ENCODE measurements at regions not wholly inside any gene's neighbourhood (a gene's known extent, or its start where the extent isn't known, plus 50 kb on each side); places are given as distances from the start of the nearest gene placed in this dataset.

GRCh38 chr4:129353490-129353889 lies 257.5 kb downstream of the C4orf33 start:
- Mint-ChIP-seq H3K4me3 (no peak overlapping the region), H3K27ac (no peak overlapping the region), H3K36me3 (no peaks in the 10 kb centered on the region), H3K27me3 (peaks cover 9% of the 10 kb centered on the region), H3K4me1 (no peaks in the 10 kb centered on the region), H3K9me3 (peaks cover 0 to 1% (median 0%) of the 10 kb centered on the region in 7 donors)
- no peak overlapping the region for H3K27ac ChIP-seq (ENCODE audit: insufficient read depth, low read length, poor library complexity, severe bottlenecking)
- H3K4me1 ChIP-seq (ENCODE audit: control insufficient read depth, insufficient read depth, low read length, poor library complexity, severe bottlenecking): no peaks in the 10 kb centered on the region
- H3K36me3 ChIP-seq (ENCODE audit: control insufficient read depth, insufficient read depth, low read length): no peaks in the 10 kb centered on the region
- ATAC-seq (ENCODE audit: low read depth in 2 of 2) (no peak), DNase-seq (no peak)
- H3K27me3 ChIP-seq (ENCODE audit: control insufficient read depth, insufficient read depth, low read length): no peaks in the 10 kb centered on the region
- no peak overlapping the region for H3K4me3 ChIP-seq (ENCODE audit: low read depth, low read length)
- no peaks in the 10 kb centered on the region for H3K9me3 ChIP-seq (ENCODE audit: control insufficient read depth in 2 of 2, low read length in 2 of 2)

GRCh38 chr4:129355031-129355430 lies 259.1 kb downstream of the C4orf33 start:
- no peak for DNase-seq
- no peak overlapping the region for H3K4me3 Mint-ChIP-seq
- H3K36me3 ChIP-seq (ENCODE audit: control insufficient read depth, insufficient read depth, low read length): no peaks in the 10 kb centered on the region
- peaks cover 0 to 2% (median 0%) of the 10 kb centered on the region in 7 donors for H3K9me3 Mint-ChIP-seq
- no peak overlapping the region for H3K27ac ChIP-seq (ENCODE audit: insufficient read depth, low read length, poor library complexity, severe bottlenecking)
- no peaks in the 10 kb centered on the region for H3K4me1 Mint-ChIP-seq
- H3K27me3 ChIP-seq (ENCODE audit: control insufficient read depth, insufficient read depth, low read length): no peaks in the 10 kb centered on the region
- no peaks in the 10 kb centered on the region for H3K9me3 ChIP-seq (ENCODE audit: control insufficient read depth in 2 of 2, low read length in 2 of 2)
- H3K36me3 Mint-ChIP-seq: no peaks in the 10 kb centered on the region
- H3K4me3 ChIP-seq (ENCODE audit: low read depth, low read length): no peak overlapping the region
- no peak for ATAC-seq (ENCODE audit: low read depth in 2 of 2)
- H3K4me1 ChIP-seq (ENCODE audit: control insufficient read depth, insufficient read depth, low read length, poor library complexity, severe bottlenecking): no peaks in the 10 kb centered on the region
- peaks cover 9% of the 10 kb centered on the region for H3K27me3 Mint-ChIP-seq
- H3K27ac Mint-ChIP-seq: no peak overlapping the region

GRCh38 chr4:129355516-129355915 lies 259.6 kb downstream of the C4orf33 start:
- Histone ChIP-seq H3K27me3 (ENCODE audit: control insufficient read depth, insufficient read depth, low read length) (no peaks in the 10 kb centered on the region), H3K27ac (ENCODE audit: insufficient read depth, low read length, poor library complexity, severe bottlenecking) (no peak overlapping the region), H3K36me3 (ENCODE audit: control insufficient read depth, insufficient read depth, low read length) (no peaks in the 10 kb centered on the region), H3K4me3 (ENCODE audit: low read depth, low read length) (no peak overlapping the region), H3K4me1 (ENCODE audit: control insufficient read depth, insufficient read depth, low read length, poor library complexity, severe bottlenecking) (no peaks in the 10 kb centered on the region), H3K9me3 (ENCODE audit: control insufficient read depth in 2 of 2, low read length in 2 of 2) (no peaks in the 10 kb centered on the region)
- Mint-ChIP-seq H3K27ac (no peak overlapping the region), H3K9me3 (peaks cover 0 to 2% (median 0%) of the 10 kb centered on the region in 7 donors), H3K4me3 (no peak overlapping the region), H3K27me3 (peaks cover 9% of the 10 kb centered on the region), H3K4me1 (no peaks in the 10 kb centered on the region), H3K36me3 (no peaks in the 10 kb centered on the region)
- DNase-seq (no peak), ATAC-seq (ENCODE audit: low read depth in 2 of 2) (no peak)

GRCh38 chr4:129358571-129358970 lies 262.6 kb downstream of the C4orf33 start:
- Histone ChIP-seq H3K27ac (ENCODE audit: insufficient read depth, low read length, poor library complexity, severe bottlenecking) (no peak overlapping the region), H3K36me3 (ENCODE audit: control insufficient read depth, insufficient read depth, low read length) (no peaks in the 10 kb centered on the region), H3K27me3 (ENCODE audit: control insufficient read depth, insufficient read depth, low read length) (no peaks in the 10 kb centered on the region), H3K9me3 (ENCODE audit: control insufficient read depth in 2 of 2, low read length in 2 of 2) (no peaks in the 10 kb centered on the region), H3K4me1 (ENCODE audit: control insufficient read depth, insufficient read depth, low read length, poor library complexity, severe bottlenecking) (no peaks in the 10 kb centered on the region), H3K4me3 (ENCODE audit: low read depth, low read length) (no peak overlapping the region)
- Mint-ChIP-seq H3K4me1 (peaks cover 0 to 6% (median 0%) of the 10 kb centered on the region in 4 donors), H3K4me3 (no peak overlapping the region), H3K9me3 (peaks cover 0 to 2% (median 0%) of the 10 kb centered on the region in 7 donors), H3K36me3 (no peaks in the 10 kb centered on the region), H3K27ac (no peak overlapping the region), H3K27me3 (peaks cover 9% of the 10 kb centered on the region)
- ATAC-seq (ENCODE audit: low read depth in 2 of 2): no peak
- DNase-seq: no peak

- Mint-ChIP-seq H3K4me3 (no peak overlapping the region), H3K27ac (no peak overlapping the region), H3K36me3 (no peaks in the 10 kb centered on the region), H3K4me1 (peaks cover 0 to 6% (median 0%) of the 10 kb centered on the region in 4 donors), H3K9me3 (peaks cover 0 to 2% (median 0%) of the 10 kb centered on the region in 7 donors), H3K27me3 (peaks cover under 1% of the 10 kb centered on the region)
- no peak overlapping the region for H3K4me3 ChIP-seq (ENCODE audit: low read depth, low read length)
- no peaks in the 10 kb centered on the region for H3K9me3 ChIP-seq (ENCODE audit: control insufficient read depth in 2 of 2, low read length in 2 of 2)
- no peak for ATAC-seq (ENCODE audit: low read depth in 2 of 2)
- no peak for DNase-seq
- no peak overlapping the region for H3K27ac ChIP-seq (ENCODE audit: insufficient read depth, low read length, poor library complexity, severe bottlenecking)
- no peaks in the 10 kb centered on the region for H3K36me3 ChIP-seq (ENCODE audit: control insufficient read depth, insufficient read depth, low read length)
- H3K27me3 ChIP-seq (ENCODE audit: control insufficient read depth, insufficient read depth, low read length): no peaks in the 10 kb centered on the region
- H3K4me1 ChIP-seq (ENCODE audit: control insufficient read depth, insufficient read depth, low read length, poor library complexity, severe bottlenecking): no peaks in the 10 kb centered on the region
Measured at GRCh38 chr4:129359461-129359860, 263.5 kb downstream of the C4orf33 start.

GRCh38 chr4:129362691-129363274 lies 266.8 kb downstream of the C4orf33 start:
- Mint-ChIP-seq H3K9me3 (peaks cover 0 to 2% (median 0%) of the 10 kb centered on the region in 7 donors), H3K4me1 (peaks cover 0 to 6% (median 0%) of the 10 kb centered on the region in 4 donors), H3K36me3 (no peaks in the 10 kb centered on the region), H3K27ac (peak overlapping the region in 1 of 3 donors; percentile 48), H3K27me3 (no peaks in the 10 kb centered on the region), H3K4me3 (no peak overlapping the region)
- Histone ChIP-seq H3K27ac (ENCODE audit: insufficient read depth, low read length, poor library complexity, severe bottlenecking) (no peak overlapping the region), H3K27me3 (ENCODE audit: control insufficient read depth, insufficient read depth, low read length) (no peaks in the 10 kb centered on the region), H3K4me1 (ENCODE audit: control insufficient read depth, insufficient read depth, low read length, poor library complexity, severe bottlenecking) (no peaks in the 10 kb centered on the region), H3K4me3 (ENCODE audit: low read depth, low read length) (no peak overlapping the region), H3K9me3 (ENCODE audit: control insufficient read depth in 2 of 2, low read length in 2 of 2) (no peaks in the 10 kb centered on the region), H3K36me3 (ENCODE audit: control insufficient read depth, insufficient read depth, low read length) (no peaks in the 10 kb centered on the region)
- DNase-seq (peak; percentile 5 to 70 (median 29)), ATAC-seq (ENCODE audit: low read depth in 2 of 2) (no peak)

- ATAC-seq (ENCODE audit: low read depth in 2 of 2): no peak
- Histone ChIP-seq H3K9me3 (ENCODE audit: control insufficient read depth in 2 of 2, low read length in 2 of 2) (no peaks in the 10 kb centered on the region), H3K36me3 (ENCODE audit: control insufficient read depth, insufficient read depth, low read length) (no peaks in the 10 kb centered on the region), H3K27ac (ENCODE audit: insufficient read depth, low read length, poor library complexity, severe bottlenecking) (no peak overlapping the region), H3K4me3 (ENCODE audit: low read depth, low read length) (no peak overlapping the region), H3K27me3 (ENCODE audit: control insufficient read depth, insufficient read depth, low read length) (no peaks in the 10 kb centered on the region), H3K4me1 (ENCODE audit: control insufficient read depth, insufficient read depth, low read length, poor library complexity, severe bottlenecking) (no peaks in the 10 kb centered on the region)
- H3K4me3 Mint-ChIP-seq: no peak overlapping the region
- DNase-seq: no peak
- H3K27me3 Mint-ChIP-seq: no peaks in the 10 kb centered on the region
- peaks cover 0 to 6% (median 0%) of the 10 kb centered on the region in 4 donors for H3K4me1 Mint-ChIP-seq
- H3K36me3 Mint-ChIP-seq: no peaks in the 10 kb centered on the region
- peaks cover 0 to under 1% (median 0%) of the 10 kb centered on the region in 7 donors for H3K9me3 Mint-ChIP-seq
- H3K27ac Mint-ChIP-seq: no peak overlapping the region
Measured at GRCh38 chr4:129364747-129365452, 268.9 kb downstream of the C4orf33 start.

All from CD4-positive, CD25-positive, alpha-beta regulatory T cell (primary cell).